Mucosa of descending colon (tissue), 3 donors: ENCODE measurements at regions not wholly inside any gene's neighbourhood (a gene's known extent, or its start where the extent isn't known, plus 50 kb on each side); places are given as distances from the start of the nearest gene placed in this dataset.

Experiments
- ATAC-seq: fragments of 200-7000 bp; cut with Tn5 transposase; one replicate; pipeline ENCODE4 v1.9.1; 2020; ENCODE audit warnings: mild to moderate bottlenecking, moderate library complexity
- DNase-seq, 3 donors: peaks; one replicate each; pipeline ENCODE4 v3.0.0-alpha.2; 2020
- H3K36me3 ChIP-seq: fragments of 200-600 bp; one replicate; pipeline ENCODE4 v1.8.0; 2021; ENCODE audit warnings: low read depth, mild to moderate bottlenecking
- H3K4me1 ChIP-seq: fragments of 200-600 bp; one replicate; pipeline ENCODE4 v1.8.0; 2021; ENCODE audit warnings: low read depth, mild to moderate bottlenecking
- H3K4me3 ChIP-seq: fragments of 200-600 bp; one replicate; pipeline ENCODE4 v1.8.0; 2021; ENCODE audit warnings: mild to moderate bottlenecking
- H3K9me3 ChIP-seq: fragments of 200-600 bp; one replicate; pipeline ENCODE4 v1.8.0; 2021; ENCODE audit warnings: mild to moderate bottlenecking
- intact Hi-C, 2 donors: fragments of 100-400 bp; cut with DNase I in 1 of 2; cut with micrococcal nuclease in 1 of 2; formaldehyde crosslinking; loops; one replicate each; pipeline versions ENCODE4 v1.11.0 to v1.11.1; 2022; cut with DNase I, micrococcal nuclease
- TF ChIP-seq, protein P1 (sequence below): fragments of 200-600 bp; IDR thresholded peaks from one replicate; pipeline ENCODE4 v1.8.0; 2022; ENCODE audit warnings: antibody characterized with exemption, mild to moderate bottlenecking
- donor health status: DM: no; HTN: no; CAD: no; lungs with moderate emphysema.
- donor health status: DM: no; HTN: no; CAD: no.
- donor health status: DM: no; HTN: yes; CAD: no.

DNA sequence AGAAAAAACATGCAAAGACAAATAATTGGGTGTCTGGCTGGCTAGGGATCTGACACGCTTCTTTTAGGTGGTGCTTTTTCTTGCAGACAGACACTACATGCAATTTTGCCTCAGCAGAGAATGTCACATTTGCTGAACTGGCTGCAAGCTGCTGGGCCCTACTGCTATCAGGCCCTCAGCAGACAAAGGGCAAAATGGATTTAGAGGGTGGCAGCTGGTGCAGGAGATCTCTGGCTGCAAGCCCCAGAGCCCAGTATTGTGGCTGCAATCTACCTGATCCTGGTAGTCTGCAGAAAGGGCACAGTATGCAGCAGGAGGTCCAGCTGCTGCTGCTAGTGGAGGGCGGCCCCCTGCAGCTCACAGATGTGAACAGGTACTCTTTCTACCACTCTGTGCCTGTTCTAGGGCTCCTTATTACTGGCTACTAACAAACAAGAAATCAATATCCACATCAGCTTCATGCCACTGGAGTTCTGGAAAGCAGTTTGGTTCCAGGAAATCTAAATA is 796.7 kb upstream of the CELF4 start:
- H3K4me3 ChIP-seq = no peak overlapping the region
- no peaks in the 10 kb centered on the region for H3K4me1 ChIP-seq
- TF ChIP-seq, protein P1, sequence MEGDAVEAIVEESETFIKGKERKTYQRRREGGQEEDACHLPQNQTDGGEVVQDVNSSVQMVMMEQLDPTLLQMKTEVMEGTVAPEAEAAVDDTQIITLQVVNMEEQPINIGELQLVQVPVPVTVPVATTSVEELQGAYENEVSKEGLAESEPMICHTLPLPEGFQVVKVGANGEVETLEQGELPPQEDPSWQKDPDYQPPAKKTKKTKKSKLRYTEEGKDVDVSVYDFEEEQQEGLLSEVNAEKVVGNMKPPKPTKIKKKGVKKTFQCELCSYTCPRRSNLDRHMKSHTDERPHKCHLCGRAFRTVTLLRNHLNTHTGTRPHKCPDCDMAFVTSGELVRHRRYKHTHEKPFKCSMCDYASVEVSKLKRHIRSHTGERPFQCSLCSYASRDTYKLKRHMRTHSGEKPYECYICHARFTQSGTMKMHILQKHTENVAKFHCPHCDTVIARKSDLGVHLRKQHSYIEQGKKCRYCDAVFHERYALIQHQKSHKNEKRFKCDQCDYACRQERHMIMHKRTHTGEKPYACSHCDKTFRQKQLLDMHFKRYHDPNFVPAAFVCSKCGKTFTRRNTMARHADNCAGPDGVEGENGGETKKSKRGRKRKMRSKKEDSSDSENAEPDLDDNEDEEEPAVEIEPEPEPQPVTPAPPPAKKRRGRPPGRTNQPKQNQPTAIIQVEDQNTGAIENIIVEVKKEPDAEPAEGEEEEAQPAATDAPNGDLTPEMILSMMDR = no peak
- intact Hi-C loops = no loop called here
- DNase-seq (no peak), ATAC-seq (no peak)
- peaks cover 39% of the 10 kb centered on the region for H3K9me3 ChIP-seq
- H3K36me3 ChIP-seq = no peaks in the 10 kb centered on the region

DNA sequence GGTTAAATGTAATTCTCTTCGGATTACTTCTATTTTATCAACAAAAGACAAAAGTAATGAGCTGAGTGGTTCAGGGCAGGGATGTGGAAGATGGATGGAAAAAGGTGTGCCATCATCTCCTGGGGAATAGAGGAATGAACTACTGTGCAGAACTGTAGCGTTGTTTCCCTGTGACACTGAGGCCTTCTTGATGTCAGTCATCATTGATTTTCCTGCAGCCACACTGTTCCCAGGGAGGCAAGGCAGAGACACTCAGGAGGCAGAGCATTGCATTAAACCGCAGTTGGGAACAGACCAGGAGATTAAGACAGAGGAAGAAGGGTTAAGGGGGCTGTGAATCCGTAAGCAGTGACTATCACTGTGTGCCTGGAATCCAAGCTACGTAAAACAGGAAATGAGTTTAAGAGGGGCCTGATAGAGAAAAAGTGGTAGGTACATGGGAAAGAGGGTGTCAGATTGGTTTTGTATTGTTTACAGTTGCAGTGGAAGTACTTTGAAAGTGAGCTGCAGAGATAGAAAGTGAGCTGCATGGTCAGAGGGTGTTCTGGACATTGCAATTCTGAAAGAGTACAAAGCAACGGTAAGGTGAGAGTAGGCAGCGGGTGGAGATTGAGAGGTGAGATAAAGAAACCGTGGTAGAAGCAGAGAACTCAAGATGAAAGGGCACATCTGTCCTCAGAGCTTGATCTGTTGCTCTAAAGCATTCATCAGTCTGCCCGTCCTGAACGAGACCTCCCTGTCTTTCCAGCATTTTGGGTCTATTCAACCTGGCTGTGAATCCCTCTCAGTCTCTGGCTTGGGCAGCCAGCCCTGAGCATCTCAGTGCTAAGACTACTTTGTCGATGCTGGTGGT is 793.4 kb upstream of the CELF4 start:
- Histone ChIP-seq H3K9me3 (peaks cover 20% of the 10 kb centered on the region), H3K4me1 (no peaks in the 10 kb centered on the region), H3K4me3 (no peak overlapping the region), H3K36me3 (no peaks in the 10 kb centered on the region)
- intact Hi-C loops = no loop called here
- TF ChIP-seq, protein P1 = no peak
- DNase-seq (no peak), ATAC-seq (no peak)

DNA sequence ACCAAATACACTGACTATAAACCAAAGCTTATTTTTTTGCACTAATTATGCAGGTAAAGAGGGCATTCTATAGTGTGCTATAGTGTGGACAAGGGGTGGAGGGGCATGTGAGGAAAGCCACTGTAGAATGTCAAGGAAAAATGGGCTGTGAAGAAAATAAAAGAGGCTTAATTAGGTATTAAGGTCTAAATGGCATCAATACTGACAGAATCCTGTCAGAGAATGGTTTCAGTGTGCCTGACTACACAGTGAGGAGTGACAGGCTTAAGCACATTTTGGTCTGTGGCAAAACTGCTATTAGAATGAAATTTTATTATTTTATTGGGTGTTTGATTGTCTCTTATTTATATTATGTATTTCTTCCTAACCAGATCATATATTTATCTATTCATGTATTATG is 787.6 kb upstream of the CELF4 start:
- DNase-seq (no peak), ATAC-seq (no peak)
- Histone ChIP-seq H3K4me1 (no peaks in the 10 kb centered on the region), H3K36me3 (no peaks in the 10 kb centered on the region), H3K4me3 (no peak overlapping the region), H3K9me3 (peaks cover 23% of the 10 kb centered on the region)
- TF ChIP-seq, protein P1 = no peak
- intact Hi-C loops = no loop called here

- ATAC-seq (no peak), DNase-seq (no peak)
- no peaks in the 10 kb centered on the region for H3K36me3 ChIP-seq
- no peaks in the 10 kb centered on the region for H3K4me1 ChIP-seq
- TF ChIP-seq, protein P1 = no peak
- H3K4me3 ChIP-seq = no peak overlapping the region
- intact Hi-C loops = no loop called here
- peaks cover 23% of the 10 kb centered on the region for H3K9me3 ChIP-seq
Measured at GRCh38 chr18:38350141-38350540, 784.5 kb upstream of the CELF4 start.

- H3K4me3 ChIP-seq = no peak overlapping the region
- H3K9me3 ChIP-seq = peaks cover 12% of the 10 kb centered on the region
- TF ChIP-seq, protein P1 = no peak
- no peak for ATAC-seq
- H3K4me1 ChIP-seq = no peaks in the 10 kb centered on the region
- no peak for DNase-seq
- no peaks in the 10 kb centered on the region for H3K36me3 ChIP-seq
- intact Hi-C loops = no loop called here
Measured at GRCh38 chr18:38330573-38330972, 765.0 kb upstream of the CELF4 start.
